ENCODE measurements at regions not wholly inside any gene's neighbourhood (a gene's known extent, or its start where the extent isn't known, plus 50 kb on each side); places are given as distances from the start of the nearest gene placed in this dataset.

DNA sequence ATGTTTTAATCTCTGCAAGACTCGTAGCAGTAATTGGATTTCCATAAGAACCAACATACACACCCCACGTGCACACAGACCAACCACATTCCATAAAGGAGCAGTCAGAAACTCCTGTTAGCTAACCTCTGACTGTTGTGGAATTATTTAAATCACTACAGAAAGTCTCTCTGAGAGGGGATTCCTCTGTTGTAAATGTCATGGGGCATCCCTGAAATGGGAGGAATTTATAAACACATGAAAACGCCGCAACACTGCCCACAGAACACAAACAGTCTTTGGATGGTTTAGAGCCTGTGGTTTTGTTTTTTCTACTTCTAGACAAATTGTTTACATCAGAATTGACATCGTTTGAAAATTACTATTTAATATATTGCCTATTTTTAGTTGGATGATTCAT is 740.1 kb upstream of the GRM7 start:
- no peaks in the 10 kb centered on the region for H3K9me3 Mint-ChIP-seq
- no peak overlapping the region for H3K27ac Mint-ChIP-seq
- no peaks in the 10 kb centered on the region for H3K36me3 Mint-ChIP-seq (ENCODE audit: low read depth)
- no peaks in the 10 kb centered on the region for H3K27me3 Mint-ChIP-seq (ENCODE audit: low read depth)
- no peak overlapping the region for H3K4me3 Mint-ChIP-seq
- TF ChIP-seq, protein P1, sequence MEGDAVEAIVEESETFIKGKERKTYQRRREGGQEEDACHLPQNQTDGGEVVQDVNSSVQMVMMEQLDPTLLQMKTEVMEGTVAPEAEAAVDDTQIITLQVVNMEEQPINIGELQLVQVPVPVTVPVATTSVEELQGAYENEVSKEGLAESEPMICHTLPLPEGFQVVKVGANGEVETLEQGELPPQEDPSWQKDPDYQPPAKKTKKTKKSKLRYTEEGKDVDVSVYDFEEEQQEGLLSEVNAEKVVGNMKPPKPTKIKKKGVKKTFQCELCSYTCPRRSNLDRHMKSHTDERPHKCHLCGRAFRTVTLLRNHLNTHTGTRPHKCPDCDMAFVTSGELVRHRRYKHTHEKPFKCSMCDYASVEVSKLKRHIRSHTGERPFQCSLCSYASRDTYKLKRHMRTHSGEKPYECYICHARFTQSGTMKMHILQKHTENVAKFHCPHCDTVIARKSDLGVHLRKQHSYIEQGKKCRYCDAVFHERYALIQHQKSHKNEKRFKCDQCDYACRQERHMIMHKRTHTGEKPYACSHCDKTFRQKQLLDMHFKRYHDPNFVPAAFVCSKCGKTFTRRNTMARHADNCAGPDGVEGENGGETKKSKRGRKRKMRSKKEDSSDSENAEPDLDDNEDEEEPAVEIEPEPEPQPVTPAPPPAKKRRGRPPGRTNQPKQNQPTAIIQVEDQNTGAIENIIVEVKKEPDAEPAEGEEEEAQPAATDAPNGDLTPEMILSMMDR (IDR thresholded peaks at IDR 0.05; ENCODE audit: unreplicated experiment in 3 of 3), result no peak
- no peaks in the 10 kb centered on the region for H3K4me1 Mint-ChIP-seq

DNA sequence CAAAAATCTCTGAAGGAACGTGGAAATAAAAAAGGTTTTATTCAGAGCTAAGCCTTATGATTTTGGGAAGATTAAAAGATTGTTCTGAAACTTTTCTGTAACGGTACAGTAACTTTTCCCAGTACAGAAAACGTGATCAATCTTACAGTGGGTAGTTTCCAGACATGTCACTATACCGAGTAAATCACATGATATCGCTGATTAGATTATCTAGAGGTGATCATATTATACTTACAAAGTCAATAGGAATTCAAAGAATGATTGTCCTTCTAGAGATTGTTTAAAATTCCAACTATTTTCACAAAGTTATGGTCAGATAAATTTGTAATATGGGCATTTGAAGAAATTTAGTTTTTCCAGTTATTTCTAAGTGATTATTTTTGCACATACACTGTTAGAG is 736.0 kb upstream of the GRM7 start:
- H3K9me3 Mint-ChIP-seq, result no peaks in the 10 kb centered on the region
- no peak overlapping the region for H3K4me3 Mint-ChIP-seq
- H3K27me3 Mint-ChIP-seq (ENCODE audit: low read depth), result peaks cover 4% of the 10 kb centered on the region
- no peak overlapping the region for H3K27ac Mint-ChIP-seq
- TF ChIP-seq, protein P1 (IDR thresholded peaks at IDR 0.05; ENCODE audit: unreplicated experiment in 3 of 3), result no peak
- H3K36me3 Mint-ChIP-seq (ENCODE audit: low read depth), result no peaks in the 10 kb centered on the region
- no peaks in the 10 kb centered on the region for H3K4me1 Mint-ChIP-seq

DNA sequence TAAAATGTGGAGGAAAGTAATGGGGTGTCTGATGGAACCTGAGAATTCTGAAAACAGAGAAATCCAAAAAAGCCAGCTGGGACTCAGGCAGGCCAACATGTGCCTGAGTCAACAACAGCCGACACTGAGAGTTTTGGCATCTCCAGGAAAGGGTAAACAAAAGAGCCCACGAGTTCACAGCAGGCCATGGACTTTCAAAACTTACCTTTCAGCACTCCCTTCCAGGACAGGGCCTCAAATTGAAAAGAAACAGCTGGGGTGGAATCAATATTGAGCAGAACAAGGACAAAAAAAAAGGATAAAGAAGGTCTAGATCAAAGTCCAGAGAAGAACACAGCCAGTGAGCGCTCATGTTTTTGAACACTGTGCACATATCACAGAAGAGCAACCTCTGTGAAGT is 735.4 kb upstream of the GRM7 start:
- H3K9me3 Mint-ChIP-seq, result no peaks in the 10 kb centered on the region
- H3K36me3 Mint-ChIP-seq (ENCODE audit: low read depth), result no peaks in the 10 kb centered on the region
- TF ChIP-seq, protein P1 (IDR thresholded peaks at IDR 0.05; ENCODE audit: unreplicated experiment in 3 of 3), result no peak
- no peak overlapping the region for H3K4me3 Mint-ChIP-seq
- peaks cover 4% of the 10 kb centered on the region for H3K27me3 Mint-ChIP-seq (ENCODE audit: low read depth)
- H3K27ac Mint-ChIP-seq, result no peak overlapping the region
- H3K4me1 Mint-ChIP-seq, result no peaks in the 10 kb centered on the region

DNA sequence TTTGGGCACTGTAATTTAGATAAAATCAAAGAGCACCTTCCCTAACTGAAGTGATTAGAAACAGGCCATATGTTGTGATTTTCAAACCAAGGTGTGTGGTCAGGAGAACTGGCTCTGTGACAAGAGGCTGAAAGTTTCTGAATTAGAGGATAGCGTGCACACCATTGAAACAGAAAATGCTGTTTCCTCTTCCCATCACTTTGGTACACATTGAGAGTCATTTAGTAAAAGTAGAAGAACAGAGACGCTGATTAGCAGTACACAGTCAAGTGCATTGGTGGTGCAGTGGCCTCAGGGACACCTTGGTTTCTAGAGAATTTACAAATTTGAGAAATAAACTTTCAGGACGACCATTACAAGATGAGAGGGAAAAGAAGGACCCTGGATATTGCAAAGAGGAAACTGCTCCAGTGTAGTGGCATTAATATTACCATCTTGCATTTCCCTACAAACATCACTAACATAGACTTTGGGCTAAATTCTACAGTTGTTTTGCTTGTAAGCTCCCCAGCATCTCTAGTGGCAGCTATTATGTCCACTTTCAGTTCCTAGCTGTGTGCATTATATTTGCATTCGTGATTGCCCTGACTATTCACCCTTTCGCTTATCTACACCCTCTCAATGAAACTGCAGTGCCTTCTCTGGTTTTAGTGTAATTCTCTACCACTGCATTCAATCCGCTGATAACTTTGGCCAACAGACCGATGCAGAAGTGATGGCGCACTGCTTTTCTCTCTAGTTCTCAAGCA is 728.1 kb upstream of the GRM7 start:
- Mint-ChIP-seq H3K4me3 (no peak overlapping the region), H3K27me3 (ENCODE audit: low read depth) (peaks cover 4% of the 10 kb centered on the region), H3K27ac (no peak overlapping the region)

DNA sequence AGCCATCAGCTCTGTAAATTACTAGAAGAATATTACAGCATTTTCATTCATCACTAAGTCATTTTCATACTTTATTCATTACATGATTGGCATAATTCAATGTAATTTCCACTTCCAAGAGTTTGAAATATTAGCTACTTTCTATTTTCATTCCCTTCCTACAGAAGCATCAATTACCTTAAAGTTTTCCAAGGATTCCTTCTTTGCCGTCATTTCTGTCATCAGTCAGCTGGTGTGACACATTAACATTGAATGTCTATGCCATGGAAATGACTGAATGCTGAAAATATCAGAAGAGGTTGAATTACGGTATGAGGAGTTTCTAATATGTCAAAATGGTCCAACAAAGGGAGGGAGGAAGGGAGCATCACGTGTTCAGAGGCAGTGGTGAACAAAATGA is 718.2 kb upstream of the GRM7 start:
- Mint-ChIP-seq H3K27ac (no peak overlapping the region), H3K36me3 (ENCODE audit: low read depth) (no peaks in the 10 kb centered on the region), H3K4me3 (no peak overlapping the region), H3K9me3 (peaks cover 3% of the 10 kb centered on the region), H3K27me3 (ENCODE audit: low read depth) (no peaks in the 10 kb centered on the region), H3K4me1 (no peaks in the 10 kb centered on the region)
- TF ChIP-seq, protein P1 (IDR thresholded peaks at IDR 0.05; ENCODE audit: unreplicated experiment in 3 of 3), result no peak

More for the DNA sequence above, 728.1 kb upstream of the GRM7 start:
- TF ChIP-seq, protein P1 (IDR thresholded peaks at IDR 0.05; ENCODE audit: unreplicated experiment in 3 of 3), result no peak
- Mint-ChIP-seq H3K36me3 (ENCODE audit: low read depth) (no peaks in the 10 kb centered on the region), H3K4me1 (no peaks in the 10 kb centered on the region), H3K9me3 (no peaks in the 10 kb centered on the region)

DNA sequence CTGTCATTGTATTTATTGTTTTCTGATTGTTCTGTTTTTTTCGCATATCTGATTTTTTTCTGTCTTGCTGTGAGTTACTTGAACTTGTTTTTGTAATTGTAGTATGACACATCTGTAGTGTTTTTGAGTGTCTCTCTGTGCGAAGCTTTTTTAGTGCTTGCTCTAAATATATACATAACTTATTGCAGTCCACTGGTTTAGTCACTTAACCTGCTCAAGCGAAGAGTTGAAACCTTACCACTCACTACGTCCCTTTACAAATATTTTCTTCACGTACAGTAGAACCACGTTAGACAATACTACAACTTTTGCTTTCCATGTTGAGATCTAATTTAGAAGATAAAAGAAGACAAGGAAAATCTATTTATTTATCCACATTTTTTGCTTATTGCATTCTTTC is 713.0 kb upstream of the GRM7 start:
- H3K9me3 Mint-ChIP-seq, result peaks cover 3% of the 10 kb centered on the region
- H3K4me1 Mint-ChIP-seq, result no peaks in the 10 kb centered on the region
- no peaks in the 10 kb centered on the region for H3K36me3 Mint-ChIP-seq (ENCODE audit: low read depth)
- peaks cover 4% of the 10 kb centered on the region for H3K27me3 Mint-ChIP-seq (ENCODE audit: low read depth)
- no peak overlapping the region for H3K4me3 Mint-ChIP-seq
- TF ChIP-seq, protein P1 (IDR thresholded peaks at IDR 0.05; ENCODE audit: unreplicated experiment in 3 of 3), result no peak
- H3K27ac Mint-ChIP-seq, result no peak overlapping the region
